Endothelial cell of umbilical vein (primary cell): ENCODE measurements at regions not wholly inside any gene's neighbourhood (a gene's known extent, or its start where the extent isn't known, plus 50 kb on each side); places are given as distances from the start of the nearest gene placed in this dataset.

Experiments
- BruUV-seq: library from RNA; stranded (reverse); fragments of 400-500 nt; replicated peaks from 2 replicates; lab custom pipeline; 2021; lab: Mats Ljungman, UMichigan
- CTCF ChIA-PET: fragments of 300-600, 350-600 bp; sonication (Branson Sonifier 250); formaldehyde crosslinking; loops from one replicate; lab custom pipeline; 2021; ENCODE audit warnings: antibody characterized with exemption, inconsistent platforms; lab: Charles Lee
- POLR2A ChIA-PET: fragments of 300-600, 350-600 bp; sonication (Branson Sonifier 250); formaldehyde crosslinking; loops from one replicate; lab custom pipeline; 2021; ENCODE audit warnings: antibody characterized with exemption, inconsistent platforms; lab: Charles Lee
- DNase-seq: peaks from one replicate; pipeline ENCODE4 v3.0.0-alpha.2; 2011; ENCODE audit warnings: low read depth, low spot score
- FAIRE-seq: peaks from 2 replicates; lab custom pipeline; 2011; peaks lifted over from hg19 to GRCh38; lab: Jason Lieb, UNC
- H2AFZ ChIP-seq: 2 replicates; pipeline ENCODE4 v1.6.0; 2012; ENCODE audit warnings: low read depth, low read length, control low read depth, inconsistent platforms
- H3K27ac ChIP-seq: 2 replicates; pipeline ENCODE4 v1.5.1; 2011; ENCODE audit warnings: low read depth, mild to moderate bottlenecking, control low read depth, low read length, moderate library complexity; ENCODE audit not compliant: insufficient read depth
- H3K27me3 ChIP-seq, 2 experiments: 2 replicates each; pipeline versions ENCODE4 v1.6.0 to v1.6.1; 2011; ENCODE audit warnings: low read length in 2 of 2, mixed read lengths in 1 of 2; ENCODE audit not compliant: control insufficient read depth in 2 of 2, insufficient read depth in 2 of 2
- H3K36me3 ChIP-seq, 2 experiments: 2 replicates in 1 of 2; 3 replicates in 1 of 2; pipeline ENCODE4 v1.5.1; 2011; ENCODE audit warnings: low read length in 2 of 2, mild to moderate bottlenecking in 1 of 2, moderate library complexity in 1 of 2; ENCODE audit not compliant: control insufficient read depth in 2 of 2, insufficient read depth in 2 of 2; ENCODE audit errors: extremely low read depth in 1 of 2
- H3K4me1 ChIP-seq: 3 replicates; pipeline ENCODE4 v1.5.1; 2011; ENCODE audit warnings: mild to moderate bottlenecking, low read length; ENCODE audit not compliant: control insufficient read depth, insufficient read depth; ENCODE audit errors: extremely low read depth
- H3K4me2 ChIP-seq: 2 replicates; pipeline ENCODE4 v1.6.1; 2011; ENCODE audit warnings: low read length, control low read depth, mixed read lengths; ENCODE audit not compliant: insufficient read depth
- H3K4me3 ChIP-seq, 3 experiments: fragments of 200-600 bp in 1 of 3; sonication (generic), shearing (Covaris generic) in 1 of 3; replicated peaks in 1 of 3; 2 replicates each; pipeline ENCODE4 v1.5.1; 2011 to 2016; ENCODE audit warnings: control low read depth in 3 of 3, low read length in 3 of 3, mild to moderate bottlenecking in 2 of 3, inconsistent platforms in 1 of 3, low read depth in 1 of 3, moderate library complexity in 1 of 3; ENCODE audit not compliant: insufficient read depth in 1 of 3
- H3K79me2 ChIP-seq: 2 replicates; pipeline ENCODE4 v1.6.0; 2012; ENCODE audit warnings: low read length, inconsistent platforms; ENCODE audit not compliant: control insufficient read depth, insufficient read depth
- H3K9ac ChIP-seq: replicated peaks from 2 replicates; pipeline ENCODE3; 2011; ENCODE audit warnings: low read length, control low read depth; ENCODE audit not compliant: insufficient read depth; ENCODE audit errors: extremely low read depth
- H3K9me1 ChIP-seq: replicated peaks from 3 replicates; pipeline ENCODE4 v1.6.0; 2011; ENCODE audit warnings: mild to moderate bottlenecking, low read length; ENCODE audit not compliant: control insufficient read depth, insufficient read depth; ENCODE audit errors: extremely low read depth
- H3K9me3 ChIP-seq: replicated peaks from 2 replicates; pipeline ENCODE4 v1.5.1; 2012; ENCODE audit warnings: low read length, inconsistent platforms; ENCODE audit not compliant: control insufficient read depth, insufficient read depth
- H4K20me1 ChIP-seq: replicated peaks from 2 replicates; pipeline ENCODE3; 2011; ENCODE audit warnings: mild to moderate bottlenecking, low read length; ENCODE audit not compliant: control insufficient read depth, insufficient read depth; ENCODE audit errors: extremely low read depth
- CTCF ChIP-seq, 2 donors: IDR thresholded peaks; 1 replicate in 1 of 2; 2 replicates in 1 of 2; pipeline ENCODE4 v1.5.1; 2011; ENCODE audit warnings: low read length in 2 of 2, mild to moderate bottlenecking in 2 of 2, moderate library complexity in 2 of 2, control low read depth in 1 of 2, inconsistent platforms in 1 of 2, low read depth in 1 of 2; ENCODE audit not compliant: insufficient read depth in 1 of 2; ENCODE audit errors: extremely low read depth in 1 of 2
- EZH2 ChIP-seq: IDR thresholded peaks from 2 replicates; pipeline ENCODE4 v1.6.1; 2012; ENCODE audit warnings: borderline replicate concordance, low read depth, mild to moderate bottlenecking, moderate library complexity, low read length, inconsistent platforms; ENCODE audit not compliant: severe bottlenecking
- FOS ChIP-seq: IDR thresholded peaks from 2 replicates; pipeline ENCODE4 v1.6.1; 2011; ENCODE audit warnings: mild to moderate bottlenecking, low read length, moderate library complexity, borderline replicate concordance; ENCODE audit not compliant: insufficient read depth
- GATA2 ChIP-seq: IDR thresholded peaks from 2 replicates; pipeline ENCODE4 v1.7.0; 2011; ENCODE audit warnings: low read depth, mild to moderate bottlenecking, moderate library complexity, mixed read lengths, low read length; ENCODE audit not compliant: insufficient read length, insufficient read depth
- JUN ChIP-seq: IDR thresholded peaks from 2 replicates; pipeline ENCODE4 v1.6.1; 2011; ENCODE audit warnings: borderline replicate concordance, low read depth; ENCODE audit not compliant: insufficient read length, insufficient read depth
- MYC ChIP-seq: IDR thresholded peaks from one replicate; pipeline ENCODE4 v1.6.1; 2011; ENCODE audit warnings: mild to moderate bottlenecking, low read depth, low read length
- POLR2A ChIP-seq: IDR thresholded peaks from 2 replicates; pipeline ENCODE4 v1.6.1; 2012; ENCODE audit warnings: low read depth, mild to moderate bottlenecking, control low read depth, low read length
- POLR2AphosphoS5 ChIP-seq: IDR thresholded peaks from 2 replicates; pipeline ENCODE4 v1.6.1; 2012; ENCODE audit warnings: low read depth, mild to moderate bottlenecking, control low read depth, low read length, moderate library complexity; ENCODE audit not compliant: insufficient read depth
- dilution Hi-C: fragments of 300-500 bp; cut with MboI; formaldehyde crosslinking; loops from one replicate; pipeline ENCODE4 v1.15.0; 2019; ENCODE audit warnings: low sequenced_read_pairs; ENCODE audit not compliant: extremely low pct_ligation_motif_present
- intact Hi-C: fragments of 100-400 bp; cut with micrococcal nuclease; formaldehyde crosslinking; loops from one replicate; pipeline ENCODE4 v1.10.0; 2022
- TF ChIP-seq, protein P1 (sequence below): IDR thresholded peaks from 2 replicates; pipeline ENCODE4 v1.6.1; 2011; ENCODE audit not compliant: insufficient read depth, insufficient read length

DNA sequence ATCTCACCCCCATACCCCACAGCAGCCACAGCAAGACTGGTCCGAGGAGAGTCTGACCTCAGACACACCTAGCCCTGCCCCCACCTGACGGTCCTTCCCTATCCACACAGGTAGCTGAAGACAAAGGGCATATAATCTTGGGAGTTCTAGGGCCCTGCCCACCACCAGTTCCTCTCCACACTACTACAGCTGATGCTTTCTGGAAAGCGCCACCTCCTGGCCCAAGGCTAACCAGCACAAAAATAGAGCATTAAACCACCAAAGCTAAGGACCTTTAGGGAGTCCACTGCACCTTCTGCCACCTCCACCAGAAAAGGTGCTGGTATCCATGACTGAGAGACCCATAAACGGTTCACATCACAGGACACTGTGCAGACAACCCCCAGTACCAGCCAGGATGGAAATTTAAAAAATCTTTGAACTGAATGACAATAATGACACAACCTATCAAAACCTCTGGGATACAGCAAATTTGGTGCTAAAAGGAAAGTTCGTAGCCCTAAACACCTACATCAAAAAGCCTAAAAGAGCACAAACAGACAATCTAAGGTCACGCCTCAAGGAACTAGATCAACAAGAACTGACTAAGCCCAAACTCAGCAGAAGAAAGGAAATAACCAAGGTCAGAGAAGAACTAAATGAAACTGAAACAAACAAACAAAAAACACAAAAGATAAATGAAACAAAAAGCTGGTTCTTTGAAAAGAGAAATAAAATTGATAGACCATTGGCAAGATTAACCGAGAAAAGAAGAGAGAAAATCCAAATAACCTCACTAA lies 122.1 kb upstream of the TPRG1 start:
- POLR2A ChIA-PET = no interaction called here
- no peaks in the 10 kb centered on the region for H3K79me2 ChIP-seq
- no peak overlapping the region for H2AFZ ChIP-seq
- BruUV-seq = no TSS peak
- no peak for FAIRE-seq
- no peak overlapping the region for H3K4me3 ChIP-seq
- intact Hi-C loops (loop anchor here (2.0 kb wide), 1 partner anchor 1311 kb away; no protein-coding TSS in a partner anchor), dilution Hi-C loops (no loop called here)
- H3K9me1 ChIP-seq = no peaks in the 10 kb centered on the region
- H3K4me1 ChIP-seq = no peaks in the 10 kb centered on the region
- no peaks in the 10 kb centered on the region for H4K20me1 ChIP-seq
- no peak overlapping the region for H3K27ac ChIP-seq
- no peaks in the 10 kb centered on the region for H3K36me3 ChIP-seq
- H3K9me3 ChIP-seq = no peaks in the 10 kb centered on the region
- no peak overlapping the region for H3K4me2 ChIP-seq
- no peak overlapping the region for H3K9ac ChIP-seq
- no peak for TF ChIP-seq GATA2
- no peak for TF ChIP-seq MYC
- TF ChIP-seq, protein P1, sequence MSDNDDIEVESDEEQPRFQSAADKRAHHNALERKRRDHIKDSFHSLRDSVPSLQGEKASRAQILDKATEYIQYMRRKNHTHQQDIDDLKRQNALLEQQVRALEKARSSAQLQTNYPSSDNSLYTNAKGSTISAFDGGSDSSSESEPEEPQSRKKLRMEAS = no peak
- no peak for TF ChIP-seq POLR2AphosphoS5
- no peak for TF ChIP-seq JUN
- TF ChIP-seq EZH2 = no peak
- no peak for TF ChIP-seq CTCF (IDR thresholded peaks at IDR 0.05; ENCODE audit: extremely low read depth in 1 of 2, insufficient read depth in 1 of 2, low read depth in 1 of 2, low read length in 2 of 2)
- TF ChIP-seq FOS = no peak
- TF ChIP-seq POLR2A = no peak
- peaks cover 0 to 2% of the 10 kb centered on the region in 2 experiments for H3K27me3 ChIP-seq
- no peak for DNase-seq
- CTCF ChIA-PET = interaction anchor here (0.9 to 3.0 kb wide), 6 partner anchors 8 to 1311 kb away, joined by 3 to 25 read pairs (median 8); no protein-coding TSS in a partner anchor
